Retinal pigment epithelial cell (primary cell): ENCODE measurements at regions not wholly inside any gene's neighbourhood (a gene's known extent, or its start where the extent isn't known, plus 50 kb on each side); places are given as distances from the start of the nearest gene placed in this dataset.
"Not testable (repeated sequence)": the region's sequence is repeated elsewhere in the genome, so short reads cannot be mapped to it uniquely, and the experiment has no call there.

ENCODE experiments used
- DNase-seq: peaks from one replicate; pipeline ENCODE4 v3.0.0-alpha.2; 2010; ENCODE audit warnings: low read depth
- H3K4me3 ChIP-seq: 2 replicates; pipeline ENCODE4 v1.5.1; 2011; ENCODE audit warnings: mild to moderate bottlenecking, low read length, control low read depth, moderate library complexity
- TF ChIP-seq, protein P1 (sequence below): conservative IDR thresholded peaks from 2 replicates; pipeline ENCODE4 v1.5.1; 2011; ENCODE audit warnings: low read depth, low read length, control low read depth, inconsistent platforms

DNA sequence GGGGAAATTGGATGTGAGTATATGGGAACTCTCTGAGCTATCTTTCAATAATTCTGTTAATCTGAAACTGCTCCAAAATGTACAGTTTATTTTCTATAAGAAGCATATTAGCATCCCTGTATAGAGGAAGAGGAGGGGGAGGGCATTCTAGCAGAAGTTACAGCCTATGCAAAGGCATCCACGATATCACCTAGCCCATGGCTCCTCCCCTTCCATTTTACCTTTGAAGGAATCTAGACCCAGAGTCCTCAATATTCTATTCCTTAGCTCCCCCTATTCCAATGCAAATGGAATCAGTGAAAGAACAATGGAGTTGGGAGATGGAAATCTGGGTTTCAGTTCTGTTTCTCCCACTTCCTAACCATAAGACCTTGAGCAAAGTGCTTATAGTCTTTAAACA is 132.9 kb upstream of the IFNE start:
- DNase-seq = no peak
- TF ChIP-seq, protein P1, sequence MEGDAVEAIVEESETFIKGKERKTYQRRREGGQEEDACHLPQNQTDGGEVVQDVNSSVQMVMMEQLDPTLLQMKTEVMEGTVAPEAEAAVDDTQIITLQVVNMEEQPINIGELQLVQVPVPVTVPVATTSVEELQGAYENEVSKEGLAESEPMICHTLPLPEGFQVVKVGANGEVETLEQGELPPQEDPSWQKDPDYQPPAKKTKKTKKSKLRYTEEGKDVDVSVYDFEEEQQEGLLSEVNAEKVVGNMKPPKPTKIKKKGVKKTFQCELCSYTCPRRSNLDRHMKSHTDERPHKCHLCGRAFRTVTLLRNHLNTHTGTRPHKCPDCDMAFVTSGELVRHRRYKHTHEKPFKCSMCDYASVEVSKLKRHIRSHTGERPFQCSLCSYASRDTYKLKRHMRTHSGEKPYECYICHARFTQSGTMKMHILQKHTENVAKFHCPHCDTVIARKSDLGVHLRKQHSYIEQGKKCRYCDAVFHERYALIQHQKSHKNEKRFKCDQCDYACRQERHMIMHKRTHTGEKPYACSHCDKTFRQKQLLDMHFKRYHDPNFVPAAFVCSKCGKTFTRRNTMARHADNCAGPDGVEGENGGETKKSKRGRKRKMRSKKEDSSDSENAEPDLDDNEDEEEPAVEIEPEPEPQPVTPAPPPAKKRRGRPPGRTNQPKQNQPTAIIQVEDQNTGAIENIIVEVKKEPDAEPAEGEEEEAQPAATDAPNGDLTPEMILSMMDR = no peak
- H3K4me3 ChIP-seq = no peak overlapping the region

DNA sequence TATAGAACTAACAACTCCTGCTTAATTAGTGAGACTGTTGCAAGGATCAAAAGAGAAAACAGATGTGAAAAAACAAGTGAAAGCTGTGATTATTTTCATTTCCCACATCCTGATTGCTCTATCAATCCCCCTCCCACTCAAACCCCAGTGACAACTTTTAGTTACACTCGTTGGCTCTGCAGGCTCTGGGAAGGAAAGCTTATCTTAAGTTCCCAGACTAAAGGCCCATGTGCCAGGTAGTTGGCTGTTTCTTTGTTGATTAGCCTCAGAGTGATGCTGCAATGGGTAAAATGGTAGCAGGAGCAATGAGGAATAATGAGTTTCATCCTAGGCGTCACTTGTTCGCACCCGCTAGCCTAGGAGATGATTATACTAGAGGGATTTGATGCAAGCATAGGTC is 133.3 kb upstream of the IFNE start:
- no peak overlapping the region for H3K4me3 ChIP-seq
- DNase-seq = peak; percentile 43
- TF ChIP-seq, protein P1 = no peak

DNA sequence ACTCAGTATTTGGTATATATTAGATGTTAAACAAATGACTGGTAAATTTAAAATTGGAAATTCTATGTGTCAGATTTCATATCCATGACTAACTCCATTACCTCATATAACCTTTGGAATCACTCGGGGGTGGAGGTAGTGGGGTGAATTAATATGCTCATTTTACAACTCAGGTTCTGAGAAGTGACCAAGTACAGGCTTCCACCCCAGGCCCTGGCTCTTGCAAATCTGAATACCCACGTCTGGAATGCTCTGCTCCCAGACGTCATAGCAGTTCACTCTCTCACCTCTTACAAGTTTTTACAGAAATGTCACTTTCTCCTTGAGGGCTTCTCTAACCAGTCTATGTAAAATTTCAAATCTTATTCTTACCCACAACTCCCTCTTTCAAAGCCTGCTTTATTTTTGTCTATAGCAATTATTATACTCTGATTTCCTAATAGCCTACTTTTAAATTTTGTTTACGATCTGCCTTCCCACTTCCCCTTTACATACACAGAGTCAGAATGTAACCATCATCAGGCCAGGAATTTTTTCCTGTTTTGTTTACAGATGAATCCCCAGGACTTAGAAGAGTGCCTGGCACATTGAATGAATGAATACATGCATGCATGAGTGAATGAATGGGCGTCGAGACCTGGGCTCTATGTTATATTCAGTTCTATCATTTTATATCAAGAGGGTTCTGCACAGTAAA is 134.1 kb upstream of the IFNE start:
- DNase-seq = peak; percentile 95
- H3K4me3 ChIP-seq = no peak overlapping the region
- TF ChIP-seq, protein P1 = no peak

DNA sequence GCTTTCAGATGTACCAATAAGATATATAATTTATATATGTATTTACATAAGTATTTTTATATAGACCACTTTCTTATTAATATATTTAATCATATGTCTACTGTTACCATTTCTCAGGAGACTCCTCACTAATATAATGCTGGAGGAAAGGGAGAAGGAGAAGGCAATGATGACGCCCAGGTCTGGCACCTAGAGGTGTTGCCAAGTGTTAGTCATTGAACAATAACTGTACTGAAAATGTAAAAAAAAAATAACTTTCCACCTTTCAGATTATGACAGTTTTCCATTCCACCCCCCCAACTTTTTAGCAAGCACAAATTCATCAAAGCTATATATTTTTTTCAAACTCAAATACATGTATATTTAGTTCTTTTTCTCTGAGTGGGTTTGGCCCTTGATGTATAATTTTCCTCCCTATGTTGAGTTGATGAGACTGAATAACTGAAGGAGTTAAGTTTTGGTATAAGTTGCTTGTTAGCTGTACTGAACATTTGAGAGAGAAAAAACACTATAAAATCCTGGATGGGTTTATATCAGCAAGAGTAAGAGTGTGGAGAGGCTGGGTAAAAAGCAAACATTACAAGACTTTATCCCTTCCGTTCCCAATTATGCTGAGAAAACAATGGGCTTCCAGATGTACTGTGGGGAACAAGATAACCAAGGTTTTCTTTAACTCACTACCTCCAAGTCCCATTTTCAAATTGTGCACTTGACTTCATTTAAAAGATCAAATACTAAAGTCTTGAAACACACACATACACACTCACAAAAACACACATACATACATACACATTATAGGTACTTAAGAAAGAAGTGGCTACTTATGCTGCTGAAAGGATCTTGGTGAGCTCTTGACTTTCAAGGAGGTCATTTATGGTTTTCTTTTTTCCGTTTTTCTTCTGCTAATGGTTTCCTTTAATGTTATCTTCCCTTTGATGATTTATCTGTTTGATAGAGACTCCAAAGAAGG is 142.8 kb upstream of the IFNE start:
- DNase-seq = no peak
- TF ChIP-seq, protein P1 = no peak

DNA sequence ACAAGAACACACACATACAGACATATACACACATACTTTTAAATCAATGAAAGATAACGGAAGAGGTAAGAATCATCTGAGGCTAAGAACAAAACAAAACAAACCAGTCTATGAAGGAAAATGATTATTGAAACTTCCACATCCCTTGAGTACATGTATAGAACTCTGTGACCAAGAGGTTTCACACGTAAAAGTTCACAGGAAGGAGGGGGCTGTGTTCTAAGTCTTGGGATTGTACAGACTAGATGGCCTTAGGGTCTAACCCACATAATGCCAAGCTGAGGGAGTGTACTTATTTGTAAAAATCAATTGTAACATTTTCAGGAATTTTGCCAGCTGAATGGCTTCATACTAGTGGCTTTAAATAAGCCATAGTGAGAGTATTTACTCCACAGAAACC is 144.4 kb upstream of the IFNE start:
- DNase-seq = no peak
- TF ChIP-seq, protein P1 = no peak
- H3K4me3 ChIP-seq = no peak overlapping the region

More for the DNA sequence above, 142.8 kb upstream of the IFNE start:
- H3K4me3 ChIP-seq = no peak overlapping the region

DNA sequence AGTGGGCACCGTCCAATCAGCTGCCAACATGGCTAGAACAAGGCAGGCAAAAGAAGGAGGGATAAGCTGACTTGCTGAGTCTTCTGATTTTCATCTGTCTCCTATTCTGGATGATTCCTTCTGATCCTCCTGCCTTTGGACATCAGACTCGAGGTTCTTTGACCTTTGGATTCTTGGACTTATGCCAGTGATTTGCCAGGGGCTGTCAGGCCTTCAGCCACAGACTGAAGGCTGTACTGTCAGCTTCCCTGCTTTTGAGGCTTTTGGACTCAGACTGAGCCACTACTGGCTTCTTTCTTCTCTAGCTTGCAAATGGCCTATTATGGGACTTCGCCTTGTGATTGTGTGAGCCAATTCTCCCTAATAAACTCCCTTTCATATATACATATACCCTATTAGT is 146.8 kb upstream of the IFNE start:
- not testable (repeated sequence) for H3K4me3 ChIP-seq, DNase-seq

DNA sequence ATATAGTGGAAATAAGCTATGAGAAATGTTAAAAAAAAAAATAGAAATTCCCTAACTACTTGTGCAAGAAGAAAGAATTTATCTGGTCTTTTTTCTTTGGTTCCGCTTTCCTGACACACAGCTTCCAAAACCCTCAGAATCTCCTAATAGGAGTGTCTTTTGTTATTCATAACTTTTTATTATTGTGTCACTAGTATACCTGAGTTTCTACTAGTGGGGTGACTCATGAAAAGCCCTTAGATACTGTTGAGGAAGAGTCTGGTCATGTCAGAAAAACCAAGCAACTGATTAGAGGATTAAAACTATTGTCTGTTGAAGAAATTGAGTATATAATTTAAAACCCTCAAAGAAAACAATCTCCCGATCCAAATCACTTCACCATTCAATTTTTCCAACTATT is 152.8 kb upstream of the IFNE start:
- TF ChIP-seq, protein P1 = no peak
- no peak overlapping the region for H3K4me3 ChIP-seq
- DNase-seq = no peak
